Natural killer cell (primary cell): ENCODE measurements at regions not wholly inside any gene's neighbourhood (a gene's known extent, or its start where the extent isn't known, plus 50 kb on each side); places are given as distances from the start of the nearest gene placed in this dataset.

ENCODE experiments used
- ATAC-seq, 3 donors: fragments of 150-1000 bp in 2 of 3; fragments of 200-7000 bp in 1 of 3; cut with Tn5 transposase; 1 replicate in 1 of 3; 2 replicates in 2 of 3; pipeline ENCODE4 v1.10.0; 2021; ENCODE audit warnings: mild to moderate bottlenecking in 2 of 3, moderate library complexity in 2 of 3
- DNase-seq, 2 donors: peaks; one replicate each; pipeline versions ENCODE4 v3.0.0 to v3.0.0-alpha.2; 2013 to 2021; ENCODE audit warnings: mixed read lengths in 1 of 2
- H3K27ac ChIP-seq: one replicate; pipeline ENCODE4 v1.5.1; 2013; ENCODE audit warnings: mild to moderate bottlenecking, low read length
- H3K27me3 ChIP-seq: one replicate; pipeline ENCODE4 v1.6.1; 2013; ENCODE audit warnings: low read length; ENCODE audit not compliant: control insufficient read depth, insufficient read depth
- H3K36me3 ChIP-seq: one replicate; pipeline ENCODE4 v1.6.1; 2013; ENCODE audit warnings: low read length; ENCODE audit not compliant: control insufficient read depth, insufficient read depth
- H3K4me1 ChIP-seq: one replicate; pipeline ENCODE4 v1.6.1; 2013; ENCODE audit warnings: low read length; ENCODE audit not compliant: control insufficient read depth, insufficient read depth
- H3K4me3 ChIP-seq: one replicate; pipeline ENCODE4 v1.5.1; 2013; ENCODE audit warnings: low read length
- H3K9me3 ChIP-seq: one replicate; pipeline ENCODE4 v1.6.1; 2013; ENCODE audit warnings: low read length; ENCODE audit not compliant: control insufficient read depth, insufficient read depth
- H3K27ac Mint-ChIP-seq, 2 donors: one replicate each; pipeline ENCODE4 v1.8.0; 2022; ENCODE audit warnings: mild to moderate bottlenecking in 2 of 2, mixed read lengths in 2 of 2, moderate library complexity in 1 of 2
- H3K27me3 Mint-ChIP-seq, 2 donors: one replicate each; pipeline ENCODE4 v1.8.0; 2022; ENCODE audit warnings: low read depth in 2 of 2, mixed read lengths in 2 of 2
- H3K36me3 Mint-ChIP-seq: one replicate; pipeline ENCODE4 v1.8.0; 2022; ENCODE audit warnings: mixed read lengths
- H3K4me1 Mint-ChIP-seq, 2 donors: one replicate each; pipeline ENCODE4 v1.8.0; 2022; ENCODE audit warnings: mixed read lengths in 2 of 2
- H3K4me3 Mint-ChIP-seq: one replicate; pipeline ENCODE4 v1.8.0; 2022; ENCODE audit warnings: mild to moderate bottlenecking, moderate library complexity, mixed read lengths
- H3K9me3 Mint-ChIP-seq, 2 donors: one replicate each; pipeline ENCODE4 v1.8.0; 2022; ENCODE audit warnings: mixed read lengths in 2 of 2
- CTCF ChIP-seq: fragments of 200-600 bp; IDR thresholded peaks from one replicate; pipeline ENCODE4 v1.8.0; 2022; ENCODE audit warnings: antibody characterized with exemption
- WGBS: methylation state at CpG from one replicate; pipeline ENCODE4 v1.1.7; 2013; ENCODE audit warnings: missing lambda C conversion rate; ENCODE audit not compliant: insufficient coverage; 5-methylcytosine and 5-hydroxymethylcytosine counted together
- intact Hi-C: fragments of 100-400 bp; cut with micrococcal nuclease; formaldehyde crosslinking; loops from one replicate; pipeline ENCODE4 v1.14.2; 2022

GRCh38 chr10:90171014-90171722 is 469.8 kb downstream of the KIF20B start:
- no peak for ATAC-seq

GRCh38 chr10:90174531-90174930 is 473.1 kb downstream of the KIF20B start:
- Mint-ChIP-seq H3K9me3 (peaks cover 11 to 18% of the 10 kb centered on the region in 2 donors), H3K4me3 (no peak overlapping the region), H3K36me3 (no peaks in the 10 kb centered on the region), H3K4me1 (no peaks in the 10 kb centered on the region), H3K27ac (no peak overlapping the region), H3K27me3 (no peaks in the 10 kb centered on the region)
- Histone ChIP-seq H3K9me3 (no peaks in the 10 kb centered on the region), H3K36me3 (no peaks in the 10 kb centered on the region), H3K4me3 (no peak overlapping the region), H3K27me3 (no peaks in the 10 kb centered on the region), H3K27ac (no peak overlapping the region), H3K4me1 (no peaks in the 10 kb centered on the region)
- WGBS: 83% methylated on average over 3 of the region's 3 CpGs
- no peak for ATAC-seq
- DNase-seq: no peak
- no peak for TF ChIP-seq CTCF
- intact Hi-C loops: no loop called here

More at GRCh38 chr10:90171014-90171722, 469.8 kb downstream of the KIF20B start:
- DNase-seq: no peak
- Histone ChIP-seq H3K4me1 (no peaks in the 10 kb centered on the region), H3K27ac (no peak overlapping the region), H3K27me3 (no peaks in the 10 kb centered on the region), H3K36me3 (no peaks in the 10 kb centered on the region), H3K9me3 (no peaks in the 10 kb centered on the region), H3K4me3 (no peak overlapping the region)
- intact Hi-C loops: no loop called here
- no peak overlapping the region for H3K4me3 Mint-ChIP-seq
- H3K9me3 Mint-ChIP-seq: peaks cover 6 to 15% of the 10 kb centered on the region in 2 donors
- H3K27ac Mint-ChIP-seq: no peak overlapping the region
- no peak for TF ChIP-seq CTCF
- no peaks in the 10 kb centered on the region for H3K36me3 Mint-ChIP-seq
- H3K4me1 Mint-ChIP-seq: no peaks in the 10 kb centered on the region
- WGBS: 67% methylated on average over 1 of the region's 2 CpGs
- H3K27me3 Mint-ChIP-seq: no peaks in the 10 kb centered on the region

- no peaks in the 10 kb centered on the region for H3K4me1 ChIP-seq
- ATAC-seq: no peak
- H3K27ac ChIP-seq: no peak overlapping the region
- H3K4me3 Mint-ChIP-seq: no peak overlapping the region
- no peak for TF ChIP-seq CTCF
- no peaks in the 10 kb centered on the region for H3K36me3 ChIP-seq
- H3K4me3 ChIP-seq: no peak overlapping the region
- H3K4me1 Mint-ChIP-seq: no peaks in the 10 kb centered on the region
- no peak for DNase-seq
- H3K27me3 ChIP-seq: no peaks in the 10 kb centered on the region
- WGBS: 93% methylated on average over 7 of the region's 7 CpGs
- H3K36me3 Mint-ChIP-seq: no peaks in the 10 kb centered on the region
- no peak overlapping the region for H3K27ac Mint-ChIP-seq
- H3K9me3 Mint-ChIP-seq: peaks cover 8 to 16% of the 10 kb centered on the region in 2 donors
- intact Hi-C loops: no loop called here
- H3K27me3 Mint-ChIP-seq: no peaks in the 10 kb centered on the region
- H3K9me3 ChIP-seq: no peaks in the 10 kb centered on the region
Observed at GRCh38 chr10:90175161-90175681, 473.8 kb downstream of the KIF20B start.
